ENCODE measurements at regions not wholly inside any gene's neighbourhood (a gene's known extent, or its start where the extent isn't known, plus 50 kb on each side); places are given as distances from the start of the nearest gene placed in this dataset.

GRCh38 chr13:74573654-74574053, 439.4 kb upstream of the KLF12 start:
- TF ChIP-seq NFIC (IDR thresholded peaks at IDR 0.05) (no peak), ZNF717 (CRISPR knock-in tag; IDR thresholded peaks at IDR 0.05) (no peak), KHSRP (IDR thresholded peaks at IDR 0.05) (no peak), CTCF (IDR thresholded peaks at IDR 0.05 in 2 of 3, conservative IDR thresholded peaks at IDR 0.05 in 1 of 3; ENCODE audit: insufficient read depth in 2 of 3, low read depth in 1 of 3, low read length in 3 of 3) (peak; percentile 28 to 39 (median 33); a peak in 4 of 6 replicates), ZNF174 (CRISPR knock-in tag; IDR thresholded peaks at IDR 0.05) (no peak), SRSF7 (optimal IDR thresholded peaks at IDR 0.05; ENCODE audit: low read depth, low read length) (no peak), FOS (IDR thresholded peaks at IDR 0.05; ENCODE audit: extremely low read depth, insufficient read length) (no peak), SNIP1 (IDR thresholded peaks at IDR 0.05; ENCODE audit: low read depth) (no peak), SRSF9 (IDR thresholded peaks at IDR 0.05; ENCODE audit: borderline replicate concordance, low read depth, low read length) (no peak), ETV5 (CRISPR knock-in tag; IDR thresholded peaks at IDR 0.05; ENCODE audit: low read depth) (no peak), RAD21 (CRISPR knock-in tag; conservative IDR thresholded peaks at IDR 0.05 in 1 of 2, IDR thresholded peaks at IDR 0.05 in 1 of 2) (peak; percentile 39 to 40), CBX8 (IDR thresholded peaks at IDR 0.05; ENCODE audit: borderline replicate concordance, extremely low read depth, low read depth, low read length, poor library complexity, severe bottlenecking) (no peak), LEF1 (IDR thresholded peaks at IDR 0.05) (no peak), E2F1 (CRISPR knock-in tag; IDR thresholded peaks at IDR 0.05) (no peak), PRPF4 (IDR thresholded peaks at IDR 0.05; ENCODE audit: insufficient read depth, low read depth, low read length, poor library complexity, severe bottlenecking) (no peak)
- Histone ChIP-seq H3K4me3 (no peak overlapping the region), H3K9ac (ENCODE audit: insufficient read depth in 1 of 2, low read depth in 2 of 2, low read length in 2 of 2) (no peak overlapping the region), H3K79me2 (ENCODE audit: control insufficient read depth, insufficient read depth, low read length) (no peaks in the 10 kb centered on the region), H4K20me1 (replicated peaks; ENCODE audit: control insufficient read depth, insufficient read depth, low read length) (no peaks in the 10 kb centered on the region), H3K4me1 (replicated peaks in 1 of 2; ENCODE audit: control insufficient read depth in 2 of 2, insufficient read depth in 2 of 2, low read length in 2 of 2) (no peaks in the 10 kb centered on the region; a peak in 1 of 5 replicates), H3K9me1 (ENCODE audit: control insufficient read depth, insufficient read depth, low read length) (no peaks in the 10 kb centered on the region), H3K27me3 (ENCODE audit: control insufficient read depth in 2 of 2, insufficient read depth in 2 of 2, low read length in 2 of 2) (no peaks in the 10 kb centered on the region), H3K27ac (ENCODE audit: extremely low read depth, low read depth, low read length) (no peak overlapping the region), H2AFZ (ENCODE audit: low read depth, low read length) (no peak overlapping the region), H3K36me3 (ENCODE audit: control insufficient read depth, insufficient read depth, low read length) (no peaks in the 10 kb centered on the region), H3K4me2 (ENCODE audit: insufficient read depth, low read length) (no peak overlapping the region), H3K9me3 (replicated peaks; ENCODE audit: control insufficient read depth, insufficient read depth, low read depth, low read length) (no peaks in the 10 kb centered on the region)
- 1% methylated on average over 7 of the region's 7 CpGs for WGBS (ENCODE audit: insufficient coverage, low coverage, missing lambda C conversion rate)
- CTCF ChIA-PET (ENCODE audit: low intra/inter-chr PET ratio): interaction anchor here (1.1 kb wide), 1 partner anchor 646 kb away, joined by 3 read pairs; no protein-coding TSS in a partner anchor
- POLR2A ChIA-PET: no interaction called here
- DNase-seq (ENCODE audit: extremely low read depth in 1 of 4, low spot score in 3 of 4) (peak in 3 of 4 experiments; percentile 4 to 34 (median 7)), FAIRE-seq (no peak), ATAC-seq (peak; percentile 75)
- BruUV-seq (replicated peaks): no TSS peak
- in situ Hi-C loops (cut with MboI) (no loop called here), intact Hi-C loops (cut with micrococcal nuclease) (loop anchor here (2.0 kb wide), 1 partner anchor 645 kb away; no protein-coding TSS in a partner anchor)

Measured in K562 (cell line).